Activated CD4-positive, alpha-beta T cell treated with anti-CD3 and anti-CD28 coated beads for 48 hours (primary cell): ENCODE measurements at regions not wholly inside any gene's neighbourhood (a gene's known extent, or its start where the extent isn't known, plus 50 kb on each side); places are given as distances from the start of the nearest gene placed in this dataset.

ENCODE experiments used
- DNase-seq: peaks from one replicate; pipeline ENCODE4 v3.0.0-alpha.2; 2020

DNA sequence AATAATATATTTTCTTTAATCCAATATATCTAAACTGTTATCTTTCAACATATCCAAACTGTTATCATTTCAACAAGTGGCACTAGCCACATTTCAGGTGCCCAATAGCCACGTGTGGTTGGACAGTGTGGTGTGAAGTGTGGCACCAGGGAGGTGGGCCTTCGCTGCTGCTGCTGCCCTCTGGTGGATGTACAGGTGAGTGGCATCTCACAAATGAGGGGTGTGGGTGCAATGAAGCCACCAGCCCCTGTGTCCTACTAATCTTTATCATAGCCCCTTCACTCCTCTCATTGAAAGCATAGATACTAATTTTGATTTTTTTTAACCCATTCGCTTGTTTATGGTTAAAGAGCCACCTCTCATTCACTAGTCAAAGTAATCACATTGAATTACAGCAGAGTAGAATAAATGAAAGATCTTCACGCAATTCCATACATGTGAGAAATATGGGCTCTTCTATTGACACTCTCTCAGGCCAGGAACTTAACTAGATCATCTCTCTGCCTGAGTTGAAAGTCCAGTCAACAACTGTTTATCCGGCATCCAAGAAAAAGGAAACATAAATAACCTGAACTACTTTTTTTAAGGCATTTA lies 499.2 kb downstream of the OMA1 start:
- peak; percentile 47 for DNase-seq

- DNase-seq, result no peak
These were observed 501.3 kb downstream of the OMA1 start for GRCh38 chr1:58045094-58045705.

DNA sequence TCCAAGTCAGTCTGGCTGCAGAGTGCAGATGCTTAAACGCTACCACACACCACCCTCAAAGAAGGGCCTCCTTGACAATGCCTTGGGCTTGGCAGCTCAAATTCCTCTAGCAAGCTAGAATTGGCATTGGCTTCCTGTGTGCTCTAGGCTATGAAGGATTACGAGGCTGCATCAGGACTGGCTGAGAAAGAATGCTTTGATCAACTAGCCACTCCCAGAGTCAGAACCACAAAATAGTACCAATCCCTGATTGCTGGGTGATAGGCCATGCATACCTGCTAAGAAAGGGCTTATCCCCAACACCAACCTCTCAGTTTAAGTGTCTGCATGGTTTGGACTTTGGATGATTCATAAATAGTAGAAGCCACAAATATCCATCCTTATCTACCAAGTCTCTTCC lies 504.9 kb downstream of the OMA1 start:
- DNase-seq, result no peak

- no peak for DNase-seq
These were observed 508.0 kb downstream of the OMA1 start for GRCh38 chr1:58038574-58038973.

GRCh38 chr1:58035523-58035922 lies 511.0 kb downstream of the OMA1 start:
- no peak for DNase-seq

GRCh38 chr1:58033311-58033710 lies 513.2 kb downstream of the OMA1 start:
- no peak for DNase-seq

GRCh38 chr1:58032611-58033073 lies 513.9 kb downstream of the OMA1 start:
- DNase-seq, result no peak

DNA sequence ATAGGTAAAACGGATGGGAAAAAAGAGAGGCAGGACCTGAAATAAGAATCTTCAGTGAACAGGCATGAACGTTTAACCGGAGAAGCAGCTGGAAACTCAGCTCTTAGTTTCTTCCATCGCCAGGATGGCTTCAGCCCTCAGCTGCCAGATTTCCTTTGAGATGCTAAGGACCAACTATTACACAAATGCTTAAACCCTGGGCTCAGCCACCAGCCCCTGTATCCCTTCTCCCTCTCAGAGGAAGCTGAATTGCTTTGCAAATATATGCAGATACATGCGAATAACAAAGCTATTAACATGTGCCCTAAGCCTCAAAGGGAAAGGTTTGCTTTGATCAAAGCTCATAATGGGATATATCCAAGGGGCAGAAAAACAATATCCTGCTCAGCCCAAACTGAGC lies 515.1 kb downstream of the OMA1 start:
- no peak for DNase-seq

GRCh38 chr1:58030456-58030855 lies 516.1 kb downstream of the OMA1 start:
- no peak for DNase-seq

DNA sequence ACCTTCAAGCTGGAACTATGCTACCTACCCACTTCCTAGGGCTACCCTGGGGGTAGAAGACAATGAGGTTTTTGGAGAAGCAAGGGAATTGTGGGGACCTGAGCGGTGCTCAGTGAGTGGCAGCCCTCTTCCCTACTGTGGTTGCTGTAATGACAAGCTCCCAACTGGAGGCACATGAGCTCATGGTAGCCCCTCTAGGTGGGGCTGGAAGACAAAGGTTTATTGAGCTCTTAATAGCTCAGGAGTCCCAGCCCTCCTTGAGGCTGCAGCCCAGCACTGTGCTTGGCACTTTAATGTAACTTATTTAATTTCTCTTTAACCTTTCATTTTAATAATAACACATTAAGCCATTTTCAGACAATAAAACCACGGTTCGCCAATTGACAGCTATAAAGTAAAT lies 528.9 kb downstream of the OMA1 start:
- DNase-seq, result no peak

DNA sequence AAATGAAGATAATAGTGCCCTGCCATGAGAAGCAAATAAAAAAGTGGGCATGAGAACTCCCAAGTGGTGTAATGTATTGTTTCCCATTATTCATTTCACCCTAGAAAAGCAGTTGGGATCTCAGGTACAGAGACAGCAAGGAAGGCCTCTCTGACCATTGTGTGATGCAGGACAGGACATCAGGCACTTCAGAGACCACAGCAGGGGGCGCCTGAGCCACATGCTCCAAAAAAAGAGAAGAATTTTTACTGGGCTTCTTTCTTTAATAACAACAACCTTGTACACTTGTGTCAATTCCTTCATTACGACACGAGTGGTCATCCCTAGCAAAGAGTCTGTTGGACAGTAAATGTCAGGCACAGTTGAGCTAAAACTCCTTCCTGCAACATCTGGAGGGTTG lies 533.3 kb downstream of the OMA1 start:
- DNase-seq, result no peak

- DNase-seq, result no peak
These were observed 534.5 kb downstream of the OMA1 start for GRCh38 chr1:58011978-58012377.

- DNase-seq, result no peak
These were observed 540.0 kb downstream of the OMA1 start for GRCh38 chr1:58006421-58007046.

GRCh38 chr1:58005212-58005611 lies 541.3 kb downstream of the OMA1 start:
- no peak for DNase-seq

DNA sequence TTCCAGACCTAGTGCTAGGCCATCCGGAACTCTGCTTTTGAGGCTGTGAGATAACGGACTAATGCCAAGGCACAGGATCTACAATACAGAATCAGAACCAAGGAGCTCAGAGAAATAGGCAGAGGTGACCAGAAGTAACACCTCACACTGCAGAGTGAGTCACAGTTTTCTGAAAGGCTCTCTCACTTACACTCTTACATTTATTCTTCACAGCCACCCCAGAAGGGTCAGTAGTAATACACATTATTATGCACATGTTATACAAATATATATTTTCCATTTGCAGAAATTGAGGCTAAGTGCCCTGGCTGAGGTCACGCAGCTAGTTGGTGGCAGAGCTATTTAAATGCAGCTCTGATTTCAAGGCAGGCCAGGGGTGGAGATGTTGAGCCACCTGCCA lies 542.5 kb downstream of the OMA1 start:
- no peak for DNase-seq

DNA sequence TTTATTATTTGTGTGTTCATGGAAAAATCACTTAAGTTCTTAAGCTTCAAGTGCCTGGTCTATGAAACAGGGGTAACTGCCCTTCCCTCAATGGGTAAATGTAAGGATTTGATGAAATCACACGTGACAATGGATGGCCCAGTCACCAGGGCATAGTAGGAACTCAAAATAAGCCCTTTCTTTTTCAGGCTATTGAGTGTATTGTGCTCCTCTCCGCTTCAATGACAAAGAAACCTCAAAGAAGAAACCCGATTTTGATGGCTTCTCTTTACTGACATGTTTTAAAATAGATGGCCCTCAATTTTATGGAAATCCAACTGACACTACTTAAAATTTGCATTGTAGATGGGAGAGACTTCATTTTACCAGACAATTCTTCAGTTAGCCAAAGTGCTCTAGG lies 543.5 kb downstream of the OMA1 start:
- DNase-seq, result no peak

GRCh38 chr1:58000821-58001220 lies 545.7 kb downstream of the OMA1 start:
- DNase-seq, result no peak

DNA sequence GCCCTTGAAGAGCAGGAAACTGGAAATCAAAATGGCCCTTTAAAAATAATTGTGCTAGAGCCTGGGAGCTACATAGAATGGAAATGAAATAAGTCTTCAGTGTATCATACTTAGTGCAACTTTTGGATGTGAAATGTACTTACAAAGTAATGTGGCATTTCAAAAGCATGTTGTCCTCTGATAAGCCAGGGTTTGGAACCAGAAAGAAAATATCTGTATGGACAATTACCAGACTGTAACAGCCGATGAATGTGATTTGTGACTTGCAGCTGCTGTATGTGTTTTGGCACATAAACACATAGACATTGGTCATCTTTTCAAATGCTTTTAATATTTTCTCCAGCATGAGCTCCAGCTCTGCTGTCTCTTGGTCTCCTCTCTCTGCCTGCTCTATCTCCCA lies 546.4 kb downstream of the OMA1 start:
- DNase-seq, result no peak

- DNase-seq, result no peak
These were observed 550.1 kb downstream of the OMA1 start for GRCh38 chr1:57996400-57996799.

DNA sequence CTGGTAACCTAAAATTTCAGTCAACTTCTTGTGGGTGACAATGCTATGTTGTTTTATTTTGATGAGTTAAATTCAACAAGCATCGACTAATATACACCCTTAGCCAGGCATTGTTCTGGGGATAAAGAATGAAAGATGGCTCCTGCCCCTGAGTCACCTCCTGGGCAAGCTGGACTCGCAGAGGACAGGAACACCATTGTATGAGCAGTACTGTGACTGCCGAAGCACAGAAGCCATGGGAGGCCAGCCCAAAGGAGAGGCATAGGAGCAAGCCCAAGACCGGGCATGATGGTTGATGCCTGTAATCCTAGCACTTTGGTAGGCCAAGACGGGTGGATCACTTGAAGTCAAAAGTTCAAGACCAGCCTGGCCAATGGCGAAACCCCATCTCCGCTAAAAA lies 555.2 kb downstream of the OMA1 start:
- no peak for DNase-seq

DNA sequence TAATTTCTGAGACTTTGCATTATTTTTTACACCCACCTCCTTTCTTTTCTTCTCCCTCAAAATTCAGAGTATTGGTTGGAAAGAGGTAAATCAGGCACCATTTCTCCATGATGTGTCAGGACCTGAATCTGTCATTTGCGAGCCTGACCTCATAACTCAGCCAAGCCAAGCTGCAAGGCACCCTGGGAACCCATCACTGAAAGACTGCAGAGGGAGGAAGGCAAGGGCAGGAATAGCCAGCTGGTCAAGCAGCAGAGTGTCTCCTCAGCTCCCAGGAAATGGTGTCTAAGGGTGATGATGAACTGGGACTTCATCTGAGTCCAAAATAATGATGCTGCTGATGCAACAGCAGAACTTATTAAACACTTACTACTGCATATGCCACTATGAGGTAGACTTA lies 556.6 kb downstream of the OMA1 start:
- no peak for DNase-seq

GRCh38 chr1:57987523-57987922 lies 559.0 kb downstream of the OMA1 start:
- no peak for DNase-seq

GRCh38 chr1:57986432-57986831 lies 560.1 kb downstream of the OMA1 start:
- DNase-seq, result no peak

- DNase-seq, result no peak
These were observed 560.4 kb upstream of the DAB1 start for GRCh38 chr1:57984277-57984676.

- no peak for DNase-seq
These were observed 559.6 kb upstream of the DAB1 start for GRCh38 chr1:57983441-57983840.
